Esophagus squamous epithelium (tissue), 4 donors: ENCODE measurements at regions not wholly inside any gene's neighbourhood (a gene's known extent, or its start where the extent isn't known, plus 50 kb on each side); places are given as distances from the start of the nearest gene placed in this dataset.
A peak's percentile ranks its signal among the peaks of the same experiment; 100 is the strongest.

ENCODE experiments used
- POLR2A ChIP-seq, 4 donors: fragments of 450-650 bp; IDR thresholded peaks; one replicate each; pipeline ENCODE4 v1.6.1; 2017; ENCODE audit warnings: antibody characterized with exemption in 4 of 4, mild to moderate bottlenecking in 4 of 4, moderate library complexity in 3 of 4
- TF ChIP-seq, protein P1 (sequence below), 6 experiments: fragments of 450-650 bp in 4 of 6; fragments of 200-600 bp in 2 of 6; sonication (generic) in 2 of 6; IDR thresholded peaks; one replicate each; pipeline ENCODE4 v1.5.1; 2016 to 2019; ENCODE audit warnings: antibody characterized with exemption in 6 of 6, mild to moderate bottlenecking in 4 of 6, moderate library complexity in 4 of 6

DNA sequence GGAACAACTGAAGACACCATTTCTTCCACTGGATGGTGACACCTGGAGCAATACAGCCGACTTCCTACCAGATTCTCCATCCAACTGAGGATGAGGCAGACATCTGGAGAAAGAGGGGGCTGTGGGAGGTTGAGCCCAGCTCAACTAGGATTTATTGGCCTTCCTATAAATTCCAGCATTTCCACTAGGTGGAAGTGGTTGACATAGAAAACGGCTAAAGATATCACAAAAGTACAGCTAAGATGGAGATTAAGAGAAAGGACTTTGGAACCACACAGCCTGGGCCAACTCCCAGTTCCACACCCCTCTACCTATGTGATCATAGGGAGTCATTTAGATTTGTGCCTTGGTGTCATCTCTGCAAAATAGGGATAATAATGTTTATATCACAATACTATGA, 61.3 kb upstream of the CAV2 start:
- TF ChIP-seq, protein P1, sequence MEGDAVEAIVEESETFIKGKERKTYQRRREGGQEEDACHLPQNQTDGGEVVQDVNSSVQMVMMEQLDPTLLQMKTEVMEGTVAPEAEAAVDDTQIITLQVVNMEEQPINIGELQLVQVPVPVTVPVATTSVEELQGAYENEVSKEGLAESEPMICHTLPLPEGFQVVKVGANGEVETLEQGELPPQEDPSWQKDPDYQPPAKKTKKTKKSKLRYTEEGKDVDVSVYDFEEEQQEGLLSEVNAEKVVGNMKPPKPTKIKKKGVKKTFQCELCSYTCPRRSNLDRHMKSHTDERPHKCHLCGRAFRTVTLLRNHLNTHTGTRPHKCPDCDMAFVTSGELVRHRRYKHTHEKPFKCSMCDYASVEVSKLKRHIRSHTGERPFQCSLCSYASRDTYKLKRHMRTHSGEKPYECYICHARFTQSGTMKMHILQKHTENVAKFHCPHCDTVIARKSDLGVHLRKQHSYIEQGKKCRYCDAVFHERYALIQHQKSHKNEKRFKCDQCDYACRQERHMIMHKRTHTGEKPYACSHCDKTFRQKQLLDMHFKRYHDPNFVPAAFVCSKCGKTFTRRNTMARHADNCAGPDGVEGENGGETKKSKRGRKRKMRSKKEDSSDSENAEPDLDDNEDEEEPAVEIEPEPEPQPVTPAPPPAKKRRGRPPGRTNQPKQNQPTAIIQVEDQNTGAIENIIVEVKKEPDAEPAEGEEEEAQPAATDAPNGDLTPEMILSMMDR (IDR thresholded peaks at IDR 0.05), result peak in 1 of 6 experiments; percentile 38
- no peak for TF ChIP-seq POLR2A (IDR thresholded peaks at IDR 0.05)
